K562 (cell line): ENCODE measurements at regions not wholly inside any gene's neighbourhood (a gene's known extent, or its start where the extent isn't known, plus 50 kb on each side); places are given as distances from the start of the nearest gene placed in this dataset.

Experiments used
- ATAC-seq: fragments of 200-7000 bp; cut with Tn5 transposase; 3 replicates; pipeline ENCODE4 v1.9.1; 2020; ENCODE audit warnings: moderate library complexity
- BruUV-seq: library from RNA; stranded (reverse); fragments of 400-500 nt; replicated peaks from 2 replicates; lab custom pipeline; 2021; lab: Mats Ljungman, UMichigan
- CTCF ChIA-PET: fragments of 300-600 bp; formaldehyde crosslinking; extraction: SDS; loops from one replicate; lab custom pipeline; 2021; ENCODE audit warnings: low intra/inter-chr PET ratio; lab: Yijun Ruan, JAX
- POLR2A ChIA-PET: fragments of 300-600, 350-650 bp; sonication (Branson Sonifier 250); formaldehyde crosslinking; extraction: SDS; loops from one replicate; lab custom pipeline; 2021; ENCODE audit warnings: antibody characterized with exemption, inconsistent platforms; lab: Yijun Ruan, JAX
- DNase-seq, 4 experiments: peaks; one replicate each; pipeline versions ENCODE4 v3.0.0 to v3.0.0-alpha.2; 2011 to 2018; ENCODE audit warnings: low spot score in 3 of 4, mixed read lengths in 3 of 4; ENCODE audit errors: extremely low read depth in 1 of 4
- FAIRE-seq: peaks from 2 replicates; lab custom pipeline; 2011; peaks lifted over from hg19 to GRCh38; lab: Jason Lieb, UNC
- H2AFZ ChIP-seq: 2 replicates; pipeline ENCODE4 v1.6.0; 2011; ENCODE audit warnings: low read depth, low read length, control low read depth, inconsistent platforms
- H3K27ac ChIP-seq: fragments of 200-600 bp; 3 replicates; pipeline ENCODE4 v1.8.0; 2011; ENCODE audit warnings: low read depth, mild to moderate bottlenecking, control low read depth, inconsistent platforms, low read length, moderate library complexity, mixed read lengths; ENCODE audit errors: extremely low read depth
- H3K27me3 ChIP-seq, 2 experiments: fragments of 300-600 bp in 1 of 2; 2 replicates in 1 of 2; 3 replicates in 1 of 2; pipeline versions ENCODE4 v1.6.0 to v1.8.0; 2011; ENCODE audit warnings: inconsistent platforms in 2 of 2, low read length in 2 of 2, mild to moderate bottlenecking in 1 of 2, mixed read lengths in 1 of 2, moderate library complexity in 1 of 2; ENCODE audit not compliant: control insufficient read depth in 2 of 2, insufficient read depth in 2 of 2
- H3K36me3 ChIP-seq: fragments of 300-600 bp; 3 replicates; pipeline ENCODE4 v1.8.0; 2011; ENCODE audit warnings: mild to moderate bottlenecking, low read length, inconsistent platforms; ENCODE audit not compliant: control insufficient read depth, insufficient read depth
- H3K4me1 ChIP-seq, 2 experiments: fragments of 200-600 bp in 1 of 2; replicated peaks in 1 of 2; 2 replicates in 1 of 2; 3 replicates in 1 of 2; pipeline versions ENCODE4 v1.5.1 to v1.8.0; 2011; ENCODE audit warnings: inconsistent platforms in 2 of 2, low read length in 2 of 2, mild to moderate bottlenecking in 1 of 2, mixed read lengths in 1 of 2, moderate library complexity in 1 of 2; ENCODE audit not compliant: control insufficient read depth in 2 of 2, insufficient read depth in 2 of 2
- H3K4me2 ChIP-seq: 2 replicates; pipeline ENCODE4 v1.6.1; 2011; ENCODE audit warnings: low read length, control low read depth, inconsistent platforms, mixed read lengths; ENCODE audit not compliant: insufficient read depth
- H3K4me3 ChIP-seq: fragments of 200-600 bp; sonication (generic), shearing (Covaris generic); 2 replicates; pipeline ENCODE4 v1.5.1; 2016; ENCODE audit warnings: control low read depth, inconsistent platforms
- H3K79me2 ChIP-seq: fragments of 200-600 bp; 3 replicates; pipeline ENCODE4 v1.8.0; 2011; ENCODE audit warnings: low read length, inconsistent platforms; ENCODE audit not compliant: control insufficient read depth, insufficient read depth
- H3K9ac ChIP-seq, 2 experiments: 2 replicates each; pipeline versions ENCODE4 v1.6.0 to v1.6.1; 2011; ENCODE audit warnings: low read depth in 2 of 2, low read length in 2 of 2, control low read depth in 1 of 2, inconsistent platforms in 1 of 2, mild to moderate bottlenecking in 1 of 2, mixed read lengths in 1 of 2; ENCODE audit not compliant: insufficient read depth in 1 of 2
- H3K9me1 ChIP-seq: one replicate; pipeline ENCODE4 v1.6.0; 2011; ENCODE audit warnings: inconsistent platforms, mild to moderate bottlenecking, low read length, moderate library complexity; ENCODE audit not compliant: control insufficient read depth, insufficient read depth
- H3K9me3 ChIP-seq: replicated peaks from 2 replicates; pipeline ENCODE4 v1.5.1; 2011; ENCODE audit warnings: low read depth, low read length, inconsistent platforms; ENCODE audit not compliant: control insufficient read depth, insufficient read depth
- H4K20me1 ChIP-seq: replicated peaks from 2 replicates; pipeline ENCODE4 v1.6.1; 2011; ENCODE audit warnings: low read length, inconsistent platforms, mixed read lengths; ENCODE audit not compliant: control insufficient read depth, insufficient read depth
- ADNP ChIP-seq: fragments of 200-800 bp; sonication (Bioruptor generic); IDR thresholded peaks from 2 replicates; pipeline ENCODE4 v1.6.1; 2016; ENCODE audit warnings: missing genetic modification characterization, missing compliant biosample characterization
- BACH1 ChIP-seq: fragments of 200-800 bp; sonication (Bioruptor generic); IDR thresholded peaks from 2 replicates; pipeline ENCODE4 v1.6.1; 2016; ENCODE audit warnings: missing genetic modification characterization, missing compliant biosample characterization
- BMI1 ChIP-seq: fragments of 150-350 bp; IDR thresholded peaks from 2 replicates; pipeline ENCODE4 v1.6.1; 2014; ENCODE audit warnings: low read length
- CHCHD3 ChIP-seq: fragments of 250-450 bp; sonication (Bioruptor Pico); IDR thresholded peaks from 2 replicates; pipeline ENCODE4 v2.1.2; 2022; ENCODE audit warnings: mild to moderate bottlenecking
- DLX4 ChIP-seq: fragments of 250-450 bp; sonication (Bioruptor Pico); IDR thresholded peaks from 2 replicates; pipeline ENCODE4 v1.6.1; 2021; ENCODE audit warnings: mild to moderate bottlenecking
- HBP1 ChIP-seq: fragments of 450-650 bp; formaldehyde crosslinking; IDR thresholded peaks from 2 replicates; pipeline ENCODE4 v1.4.0; 2022; ENCODE audit warnings: missing genetic modification characterization
- MCM2 ChIP-seq: fragments of 450-650 bp; IDR thresholded peaks from 2 replicates; pipeline ENCODE4 v1.6.1; 2017; ENCODE audit warnings: low read depth, mild to moderate bottlenecking
- NR4A1 ChIP-seq, 2 experiments: fragments of 250-450 bp in 1 of 2; fragments of 450-650 bp in 1 of 2; sonication (Bioruptor Pico) in 1 of 2; IDR thresholded peaks; 2 replicates each; pipeline versions ENCODE4 v1.4.0 to v1.6.1; 2016 to 2020; ENCODE audit warnings: mild to moderate bottlenecking in 2 of 2, missing compliant biosample characterization in 1 of 2, missing genetic modification characterization in 1 of 2, moderate library complexity in 1 of 2
- ZNF584 ChIP-seq: fragments of 200-800 bp; sonication (Bioruptor generic); IDR thresholded peaks from 2 replicates; pipeline ENCODE4 v1.6.1; 2016; ENCODE audit warnings: low read depth, mild to moderate bottlenecking, missing genetic modification characterization, missing compliant biosample characterization
- ZNF699 ChIP-seq: fragments of 250-450 bp; sonication (Bioruptor Pico); IDR thresholded peaks from 2 replicates; pipeline ENCODE4 v1.8.0; 2021; ENCODE audit warnings: mild to moderate bottlenecking, moderate library complexity; ENCODE audit not compliant: insufficient replicate concordance
- WGBS: fragments of 100-300 bp; shearing (Covaris generic); methylation state at CpG from one replicate; pipeline ENCODE4 v1.1.6; 2016; ENCODE audit warnings: low coverage, mixed read lengths; ENCODE audit not compliant: insufficient coverage; ENCODE audit errors: missing lambda C conversion rate; 5-methylcytosine and 5-hydroxymethylcytosine counted together
- in situ Hi-C: fragments of 300-500 bp; cut with MboI; formaldehyde crosslinking; loops from 4 replicates; pipeline ENCODE4 v1.15.0; 2018; ENCODE audit warnings: inconsistent platforms, mixed read lengths
- intact Hi-C: fragments of 100-400 bp; cut with micrococcal nuclease; formaldehyde crosslinking; loops from 2 replicates; pipeline ENCODE4 v1.14.2; 2022
- TF ChIP-seq, protein P1 (sequence below): fragments of 250-450 bp; sonication (Bioruptor Pico); IDR thresholded peaks from 2 replicates; pipeline ENCODE4 v1.5.0; 2021; ENCODE audit warnings: mild to moderate bottlenecking, borderline replicate concordance
- TF ChIP-seq, protein P2 (sequence below): sonication (generic); formaldehyde crosslinking; IDR thresholded peaks from 2 replicates; pipeline ENCODE4 v1.8.1; 2023; ENCODE audit warnings: missing genetic modification reagents, mild to moderate bottlenecking, borderline replicate concordance

DNA sequence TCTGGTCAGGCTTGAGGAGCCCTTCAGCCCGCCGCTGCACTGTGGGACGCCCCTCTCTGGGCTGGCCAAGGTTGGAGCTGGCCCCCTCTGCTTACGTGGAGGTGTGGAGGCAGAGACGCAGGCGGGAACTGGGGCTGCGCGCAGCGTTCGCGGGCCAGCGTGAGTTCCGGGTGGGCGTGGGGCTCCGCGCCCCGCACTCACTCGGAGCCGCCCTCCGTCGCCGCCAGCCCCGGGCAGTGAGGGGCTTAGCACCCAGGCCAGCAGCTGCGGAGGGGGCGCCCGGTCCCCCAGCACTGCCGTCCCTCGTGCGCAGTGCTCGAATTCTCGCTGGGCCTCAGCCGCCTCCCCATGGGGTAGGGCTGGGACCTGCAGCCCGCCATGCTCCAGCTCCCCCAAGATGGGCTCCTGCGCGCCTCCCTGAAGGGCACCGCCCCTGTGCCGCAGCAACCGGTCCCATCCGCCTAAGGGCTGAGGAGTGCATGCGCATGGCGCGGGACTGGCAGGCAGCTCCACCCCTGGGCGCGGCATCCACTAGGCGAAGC, 695.9 kb downstream of the EPHA7 start (continued):
- no peak for TF ChIP-seq DLX4

- intact Hi-C loops = no loop called here
- TF ChIP-seq BACH1 (tag) (no peak), CHCHD3 (CRISPR knock-in tag) (no peak), MCM2 (no peak), ZNF584 (CRISPR knock-in tag) (no peak), NR4A1 (CRISPR knock-in tag; IDR thresholded peaks at IDR 0.05) (no peak), NR4A1 (tag; IDR thresholded peaks at IDR 0.05) (no peak), ZNF699 (no peak), BMI1 (no peak), HBP1 (CRISPR knock-in tag) (no peak), ADNP (tag) (no peak)
- TF ChIP-seq, protein P1, sequence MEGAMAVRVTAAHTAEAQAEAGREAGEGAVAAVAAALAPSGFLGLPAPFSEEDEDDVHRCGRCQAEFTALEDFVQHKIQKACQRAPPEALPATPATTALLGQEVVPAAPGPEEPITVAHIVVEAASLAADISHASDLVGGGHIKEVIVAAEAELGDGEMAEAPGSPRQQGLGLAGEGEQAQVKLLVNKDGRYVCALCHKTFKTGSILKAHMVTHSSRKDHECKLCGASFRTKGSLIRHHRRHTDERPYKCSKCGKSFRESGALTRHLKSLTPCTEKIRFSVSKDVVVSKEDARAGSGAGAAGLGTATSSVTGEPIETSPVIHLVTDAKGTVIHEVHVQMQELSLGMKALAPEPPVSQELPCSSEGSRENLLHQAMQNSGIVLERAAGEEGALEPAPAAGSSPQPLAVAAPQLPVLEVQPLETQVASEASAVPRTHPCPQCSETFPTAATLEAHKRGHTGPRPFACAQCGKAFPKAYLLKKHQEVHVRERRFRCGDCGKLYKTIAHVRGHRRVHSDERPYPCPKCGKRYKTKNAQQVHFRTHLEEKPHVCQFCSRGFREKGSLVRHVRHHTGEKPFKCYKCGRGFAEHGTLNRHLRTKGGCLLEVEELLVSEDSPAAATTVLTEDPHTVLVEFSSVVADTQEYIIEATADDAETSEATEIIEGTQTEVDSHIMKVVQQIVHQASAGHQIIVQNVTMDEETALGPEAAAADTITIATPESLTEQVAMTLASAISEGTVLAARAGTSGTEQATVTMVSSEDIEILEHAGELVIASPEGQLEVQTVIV = no peak
- TF ChIP-seq, protein P2, sequence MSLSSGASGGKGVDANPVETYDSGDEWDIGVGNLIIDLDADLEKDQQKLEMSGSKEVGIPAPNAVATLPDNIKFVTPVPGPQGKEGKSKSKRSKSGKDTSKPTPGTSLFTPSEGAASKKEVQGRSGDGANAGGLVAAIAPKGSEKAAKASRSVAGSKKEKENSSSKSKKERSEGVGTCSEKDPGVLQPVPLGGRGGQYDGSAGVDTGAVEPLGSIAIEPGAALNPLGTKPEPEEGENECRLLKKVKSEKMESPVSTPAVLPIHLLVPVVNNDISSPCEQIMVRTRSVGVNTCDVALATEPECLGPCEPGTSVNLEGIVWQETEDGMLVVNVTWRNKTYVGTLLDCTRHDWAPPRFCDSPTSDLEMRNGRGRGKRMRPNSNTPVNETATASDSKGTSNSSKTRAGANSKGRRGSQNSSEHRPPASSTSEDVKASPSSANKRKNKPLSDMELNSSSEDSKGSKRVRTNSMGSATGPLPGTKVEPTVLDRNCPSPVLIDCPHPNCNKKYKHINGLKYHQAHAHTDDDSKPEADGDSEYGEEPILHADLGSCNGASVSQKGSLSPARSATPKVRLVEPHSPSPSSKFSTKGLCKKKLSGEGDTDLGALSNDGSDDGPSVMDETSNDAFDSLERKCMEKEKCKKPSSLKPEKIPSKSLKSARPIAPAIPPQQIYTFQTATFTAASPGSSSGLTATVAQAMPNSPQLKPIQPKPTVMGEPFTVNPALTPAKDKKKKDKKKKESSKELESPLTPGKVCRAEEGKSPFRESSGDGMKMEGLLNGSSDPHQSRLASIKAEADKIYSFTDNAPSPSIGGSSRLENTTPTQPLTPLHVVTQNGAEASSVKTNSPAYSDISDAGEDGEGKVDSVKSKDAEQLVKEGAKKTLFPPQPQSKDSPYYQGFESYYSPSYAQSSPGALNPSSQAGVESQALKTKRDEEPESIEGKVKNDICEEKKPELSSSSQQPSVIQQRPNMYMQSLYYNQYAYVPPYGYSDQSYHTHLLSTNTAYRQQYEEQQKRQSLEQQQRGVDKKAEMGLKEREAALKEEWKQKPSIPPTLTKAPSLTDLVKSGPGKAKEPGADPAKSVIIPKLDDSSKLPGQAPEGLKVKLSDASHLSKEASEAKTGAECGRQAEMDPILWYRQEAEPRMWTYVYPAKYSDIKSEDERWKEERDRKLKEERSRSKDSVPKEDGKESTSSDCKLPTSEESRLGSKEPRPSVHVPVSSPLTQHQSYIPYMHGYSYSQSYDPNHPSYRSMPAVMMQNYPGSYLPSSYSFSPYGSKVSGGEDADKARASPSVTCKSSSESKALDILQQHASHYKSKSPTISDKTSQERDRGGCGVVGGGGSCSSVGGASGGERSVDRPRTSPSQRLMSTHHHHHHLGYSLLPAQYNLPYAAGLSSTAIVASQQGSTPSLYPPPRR = no peak
Measured at GRCh38 chr6:92719773-92720172, 699.6 kb downstream of the EPHA7 start.

More at GRCh38 chr6:92719773-92720172, 699.6 kb downstream of the EPHA7 start:
- POLR2A ChIA-PET = no interaction called here
- Histone ChIP-seq H3K4me1 (no peaks in the 10 kb centered on the region), H3K27ac (no peak overlapping the region), H3K4me2 (no peak overlapping the region), H2AFZ (no peak overlapping the region), H4K20me1 (no peaks in the 10 kb centered on the region), H3K36me3 (no peaks in the 10 kb centered on the region), H3K79me2 (no peaks in the 10 kb centered on the region), H3K9me1 (no peaks in the 10 kb centered on the region), H3K27me3 (no peaks in the 10 kb centered on the region), H3K9ac (no peak overlapping the region), H3K9me3 (no peaks in the 10 kb centered on the region; the same call in 1 of the 2 replicates), H3K4me3 (no peak overlapping the region)
- no peak for ATAC-seq
- 0% methylated on average over 3 of the region's 3 CpGs for WGBS
- CTCF ChIA-PET = no interaction called here
- in situ Hi-C loops = no loop called here
- no TSS peak for BruUV-seq
- FAIRE-seq = no peak
- DNase-seq = no peak
